ENCODE measurements at regions not wholly inside any gene's neighbourhood (a gene's known extent, or its start where the extent isn't known, plus 50 kb on each side); places are given as distances from the start of the nearest gene placed in this dataset.
A peak's percentile ranks its signal among the peaks of the same experiment; 100 is the strongest.

- DNase-seq (ENCODE audit: low read depth): no peak
- no peak overlapping the region for H3K4me3 ChIP-seq (ENCODE audit: low read depth, low read length)
- no peak for TF ChIP-seq CTCF (conservative IDR thresholded peaks at IDR 0.05; ENCODE audit: low read depth, low read length)
These were observed 271.5 kb upstream of the ZWINT start for GRCh38 chr10:56632537-56632936.

GRCh38 chr10:56624082-56624481 is 263.0 kb upstream of the ZWINT start:
- no peak for DNase-seq (ENCODE audit: low read depth)
- no peak for TF ChIP-seq CTCF (conservative IDR thresholded peaks at IDR 0.05; ENCODE audit: low read depth, low read length)
- no peak overlapping the region for H3K4me3 ChIP-seq (ENCODE audit: low read depth, low read length)

- DNase-seq (ENCODE audit: low read depth): peak; percentile 29
- no peak overlapping the region for H3K4me3 ChIP-seq (ENCODE audit: low read depth, low read length)
- TF ChIP-seq CTCF (conservative IDR thresholded peaks at IDR 0.05; ENCODE audit: low read depth, low read length): no peak
These were observed 262.0 kb upstream of the ZWINT start for GRCh38 chr10:56623064-56623463.

- TF ChIP-seq CTCF (conservative IDR thresholded peaks at IDR 0.05; ENCODE audit: low read depth, low read length): no peak
- no peak for DNase-seq (ENCODE audit: low read depth)
- peak overlapping the region; percentile 43 for H3K4me3 ChIP-seq (ENCODE audit: low read depth, low read length)
These were observed 261.4 kb upstream of the ZWINT start for GRCh38 chr10:56622335-56622973.

GRCh38 chr10:56606202-56606601 is 245.1 kb upstream of the ZWINT start:
- DNase-seq (ENCODE audit: low read depth): no peak
- no peak for TF ChIP-seq CTCF (conservative IDR thresholded peaks at IDR 0.05; ENCODE audit: low read depth, low read length)
- H3K4me3 ChIP-seq (ENCODE audit: low read depth, low read length): no peak overlapping the region

GRCh38 chr10:56605051-56605450 is 244.0 kb upstream of the ZWINT start:
- peak overlapping the region; percentile 12 for H3K4me3 ChIP-seq (ENCODE audit: low read depth, low read length)
- DNase-seq (ENCODE audit: low read depth): no peak
- no peak for TF ChIP-seq CTCF (conservative IDR thresholded peaks at IDR 0.05; ENCODE audit: low read depth, low read length)

GRCh38 chr10:56604624-56605023 is 243.6 kb upstream of the ZWINT start:
- no peak for DNase-seq (ENCODE audit: low read depth)
- no peak overlapping the region for H3K4me3 ChIP-seq (ENCODE audit: low read depth, low read length)
- no peak for TF ChIP-seq CTCF (conservative IDR thresholded peaks at IDR 0.05; ENCODE audit: low read depth, low read length)

Measured in epithelial cell of proximal tubule (primary cell).